ENCODE measurements at regions not wholly inside any gene's neighbourhood (a gene's known extent, or its start where the extent isn't known, plus 50 kb on each side); places are given as distances from the start of the nearest gene placed in this dataset.

DNA sequence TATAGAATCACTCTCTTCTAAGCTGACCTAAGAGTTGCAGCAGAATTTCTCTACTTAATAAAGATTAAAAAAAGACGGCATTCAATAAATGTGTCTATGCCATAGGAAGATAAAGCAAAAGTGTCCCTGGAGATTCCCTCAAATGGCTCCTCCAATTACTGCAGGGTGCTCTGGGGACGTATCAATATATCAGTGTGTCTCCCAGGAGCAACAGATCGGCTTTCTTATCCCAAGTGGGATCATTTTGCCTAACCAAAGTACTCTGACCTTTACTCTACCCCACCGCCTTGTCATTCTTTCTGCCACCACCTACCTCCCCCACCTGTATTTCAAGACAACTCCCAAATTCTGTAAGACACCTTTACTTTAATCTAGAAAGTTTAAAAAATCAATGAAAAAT lies 202.0 kb upstream of the SEMA3C start:
- H3K36me3 ChIP-seq (ENCODE audit: control insufficient read depth in 2 of 2, insufficient read depth in 1 of 2, low read length in 2 of 2): no peaks in the 10 kb centered on the region
- H3K27ac ChIP-seq (ENCODE audit: extremely low read depth, low read depth, low read length): no peak overlapping the region
- POLR2A ChIA-PET: no interaction called here
- no peak for TF ChIP-seq IKZF3 (tag by site-specific recombination; IDR thresholded peaks at IDR 0.05)
- TF ChIP-seq ZNF23 (tag by site-specific recombination; IDR thresholded peaks at IDR 0.05; ENCODE audit: borderline replicate concordance): no peak
- TF ChIP-seq, protein P1, sequence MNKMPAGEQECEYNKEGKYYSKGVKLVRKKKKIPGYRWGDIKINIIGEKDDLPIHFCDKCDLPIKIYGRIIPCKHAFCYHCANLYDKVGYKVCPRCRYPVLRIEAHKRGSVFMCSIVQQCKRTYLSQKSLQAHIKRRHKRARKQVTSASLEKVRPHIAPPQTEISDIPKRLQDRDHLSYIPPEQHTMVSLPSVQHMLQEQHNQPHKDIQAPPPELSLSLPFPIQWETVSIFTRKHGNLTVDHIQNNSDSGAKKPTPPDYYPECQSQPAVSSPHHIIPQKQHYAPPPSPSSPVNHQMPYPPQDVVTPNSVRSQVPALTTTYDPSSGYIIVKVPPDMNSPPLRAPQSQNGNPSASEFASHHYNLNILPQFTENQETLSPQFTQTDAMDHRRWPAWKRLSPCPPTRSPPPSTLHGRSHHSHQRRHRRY (tag by site-specific recombination; IDR thresholded peaks at IDR 0.05): no peak
- TF ChIP-seq, protein P2, sequence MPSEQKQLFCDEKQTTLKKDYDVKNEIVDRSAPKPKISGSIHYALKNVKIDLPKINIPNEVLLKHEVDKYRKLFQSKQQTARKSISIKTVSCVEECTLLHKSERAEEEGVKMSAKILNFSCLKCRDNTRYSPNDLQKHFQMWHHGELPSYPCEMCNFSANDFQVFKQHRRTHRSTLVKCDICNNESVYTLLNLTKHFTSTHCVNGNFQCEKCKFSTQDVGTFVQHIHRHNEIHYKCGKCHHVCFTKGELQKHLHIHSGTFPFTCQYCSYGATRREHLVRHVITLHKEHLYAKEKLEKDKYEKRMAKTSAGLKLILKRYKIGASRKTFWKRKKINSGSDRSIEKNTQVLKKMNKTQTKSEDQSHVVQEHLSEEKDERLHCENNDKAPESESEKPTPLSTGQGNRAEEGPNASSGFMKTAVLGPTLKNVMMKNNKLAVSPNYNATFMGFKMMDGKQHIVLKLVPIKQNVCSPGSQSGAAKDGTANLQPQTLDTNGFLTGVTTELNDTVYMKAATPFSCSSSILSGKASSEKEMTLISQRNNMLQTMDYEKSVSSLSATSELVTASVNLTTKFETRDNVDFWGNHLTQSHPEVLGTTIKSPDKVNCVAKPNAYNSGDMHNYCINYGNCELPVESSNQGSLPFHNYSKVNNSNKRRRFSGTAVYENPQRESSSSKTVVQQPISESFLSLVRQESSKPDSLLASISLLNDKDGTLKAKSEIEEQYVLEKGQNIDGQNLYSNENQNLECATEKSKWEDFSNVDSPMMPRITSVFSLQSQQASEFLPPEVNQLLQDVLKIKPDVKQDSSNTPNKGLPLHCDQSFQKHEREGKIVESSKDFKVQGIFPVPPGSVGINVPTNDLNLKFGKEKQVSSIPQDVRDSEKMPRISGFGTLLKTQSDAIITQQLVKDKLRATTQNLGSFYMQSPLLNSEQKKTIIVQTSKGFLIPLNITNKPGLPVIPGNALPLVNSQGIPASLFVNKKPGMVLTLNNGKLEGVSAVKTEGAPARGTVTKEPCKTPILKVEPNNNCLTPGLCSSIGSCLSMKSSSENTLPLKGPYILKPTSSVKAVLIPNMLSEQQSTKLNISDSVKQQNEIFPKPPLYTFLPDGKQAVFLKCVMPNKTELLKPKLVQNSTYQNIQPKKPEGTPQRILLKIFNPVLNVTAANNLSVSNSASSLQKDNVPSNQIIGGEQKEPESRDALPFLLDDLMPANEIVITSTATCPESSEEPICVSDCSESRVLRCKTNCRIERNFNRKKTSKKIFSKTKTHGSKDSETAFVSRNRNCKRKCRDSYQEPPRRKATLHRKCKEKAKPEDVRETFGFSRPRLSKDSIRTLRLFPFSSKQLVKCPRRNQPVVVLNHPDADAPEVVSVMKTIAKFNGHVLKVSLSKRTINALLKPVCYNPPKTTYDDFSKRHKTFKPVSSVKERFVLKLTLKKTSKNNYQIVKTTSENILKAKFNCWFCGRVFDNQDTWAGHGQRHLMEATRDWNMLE (tag by site-specific recombination; conservative IDR thresholded peaks at IDR 0.05; ENCODE audit: low read depth): no peak
- TF ChIP-seq ZNF530 (tag by site-specific recombination; IDR thresholded peaks at IDR 0.05; ENCODE audit: low read depth): no peak
- no peak for TF ChIP-seq ZNF157 (tag by site-specific recombination; IDR thresholded peaks at IDR 0.05)
- TF ChIP-seq ZNF335 (tag by site-specific recombination; conservative IDR thresholded peaks at IDR 0.05): no peak
- no peak for TF ChIP-seq KLF8 (tag by site-specific recombination; IDR thresholded peaks at IDR 0.05)
- no peak for TF ChIP-seq RBAK (tag by site-specific recombination; IDR thresholded peaks at IDR 0.05)
- no peak for TF ChIP-seq ZNF341 (tag by site-specific recombination; IDR thresholded peaks at IDR 0.05; ENCODE audit: low read depth)
- no peak for TF ChIP-seq ZNF785 (tag by site-specific recombination; IDR thresholded peaks at IDR 0.05)
- no peak for TF ChIP-seq FEZF1 (tag by site-specific recombination; IDR thresholded peaks at IDR 0.05)
- TF ChIP-seq, protein P3, sequence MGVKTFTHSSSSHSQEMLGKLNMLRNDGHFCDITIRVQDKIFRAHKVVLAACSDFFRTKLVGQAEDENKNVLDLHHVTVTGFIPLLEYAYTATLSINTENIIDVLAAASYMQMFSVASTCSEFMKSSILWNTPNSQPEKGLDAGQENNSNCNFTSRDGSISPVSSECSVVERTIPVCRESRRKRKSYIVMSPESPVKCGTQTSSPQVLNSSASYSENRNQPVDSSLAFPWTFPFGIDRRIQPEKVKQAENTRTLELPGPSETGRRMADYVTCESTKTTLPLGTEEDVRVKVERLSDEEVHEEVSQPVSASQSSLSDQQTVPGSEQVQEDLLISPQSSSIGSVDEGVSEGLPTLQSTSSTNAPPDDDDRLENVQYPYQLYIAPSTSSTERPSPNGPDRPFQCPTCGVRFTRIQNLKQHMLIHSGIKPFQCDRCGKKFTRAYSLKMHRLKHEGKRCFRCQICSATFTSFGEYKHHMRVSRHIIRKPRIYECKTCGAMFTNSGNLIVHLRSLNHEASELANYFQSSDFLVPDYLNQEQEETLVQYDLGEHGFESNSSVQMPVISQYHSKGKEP (tag by site-specific recombination; IDR thresholded peaks at IDR 0.05): no peak
- TF ChIP-seq ZFP3 (tag by site-specific recombination; IDR thresholded peaks at IDR 0.05; ENCODE audit: low read depth): no peak
- TF ChIP-seq KLF16 (tag by site-specific recombination; IDR thresholded peaks at IDR 0.05): no peak
- no peak for TF ChIP-seq ZNF174 (tag by site-specific recombination; IDR thresholded peaks at IDR 0.05)
- TF ChIP-seq ZNF596 (tag by site-specific recombination; IDR thresholded peaks at IDR 0.05): no peak
- TF ChIP-seq, protein P4, sequence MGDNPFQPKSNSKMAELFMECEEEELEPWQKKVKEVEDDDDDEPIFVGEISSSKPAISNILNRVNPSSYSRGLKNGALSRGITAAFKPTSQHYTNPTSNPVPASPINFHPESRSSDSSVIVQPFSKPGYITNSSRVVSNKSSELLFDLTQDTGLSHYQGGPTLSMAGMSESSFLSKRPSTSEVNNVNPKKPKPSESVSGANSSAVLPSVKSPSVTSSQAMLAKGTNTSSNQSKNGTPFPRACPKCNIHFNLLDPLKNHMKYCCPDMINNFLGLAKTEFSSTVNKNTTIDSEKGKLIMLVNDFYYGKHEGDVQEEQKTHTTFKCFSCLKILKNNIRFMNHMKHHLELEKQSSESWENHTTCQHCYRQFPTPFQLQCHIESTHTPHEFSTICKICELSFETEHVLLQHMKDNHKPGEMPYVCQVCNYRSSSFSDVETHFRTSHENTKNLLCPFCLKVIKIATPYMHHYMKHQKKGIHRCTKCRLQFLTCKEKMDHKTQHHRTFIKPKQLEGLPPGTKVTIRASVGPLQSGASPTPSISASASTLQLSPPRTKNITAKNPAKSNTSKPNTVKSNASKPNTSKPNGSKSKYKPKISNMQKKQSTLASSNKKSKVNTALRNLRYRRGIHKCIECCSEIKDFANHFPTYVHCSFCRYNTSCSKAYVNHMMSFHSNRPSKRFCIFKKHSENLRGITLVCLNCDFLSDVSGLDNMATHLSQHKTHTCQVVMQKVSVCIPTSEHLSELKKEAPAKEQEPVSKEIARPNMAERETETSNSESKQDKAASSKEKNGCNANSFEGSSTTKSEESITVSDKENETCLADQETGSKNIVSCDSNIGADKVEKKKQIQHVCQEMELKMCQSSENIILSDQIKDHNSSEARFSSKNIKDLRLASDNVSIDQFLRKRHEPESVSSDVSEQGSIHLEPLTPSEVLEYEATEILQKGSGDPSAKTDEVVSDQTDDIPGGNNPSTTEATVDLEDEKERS (tag by site-specific recombination; IDR thresholded peaks at IDR 0.05): no peak
- TF ChIP-seq ZNF664 (tag by site-specific recombination; IDR thresholded peaks at IDR 0.05): no peak
- no peak for TF ChIP-seq ZFP69B (tag by site-specific recombination; IDR thresholded peaks at IDR 0.05)
- CTCF ChIA-PET: no interaction called here
- H3K9me3 ChIP-seq (ENCODE audit: control insufficient read depth, insufficient read depth, low read depth, low read length): no peaks in the 10 kb centered on the region
- H3K4me3 ChIP-seq (ENCODE audit: low read depth, low read length): no peak overlapping the region
- no peaks in the 10 kb centered on the region for H3K4me1 ChIP-seq (ENCODE audit: control insufficient read depth, insufficient read depth, low read length)
